AG04449 (cell line): ENCODE measurements at regions not wholly inside any gene's neighbourhood (a gene's known extent, or its start where the extent isn't known, plus 50 kb on each side); places are given as distances from the start of the nearest gene placed in this dataset.

Source experiments
- CTCF ChIA-PET: fragments of 350-600 bp; formaldehyde crosslinking; extraction: SDS; loops from one replicate; lab custom pipeline; 2021; ENCODE audit warnings: antibody characterized with exemption; lab: Yijun Ruan, JAX
- POLR2A ChIA-PET: fragments of 400-600, 350-600 bp; formaldehyde crosslinking; extraction: SDS; loops from one replicate; lab custom pipeline; 2020; ENCODE audit warnings: antibody characterized with exemption, inconsistent platforms; lab: Yijun Ruan, JAX
- DNase-seq: peaks from one replicate; pipeline ENCODE4 v3.0.0-alpha.2; 2010; ENCODE audit warnings: low read depth, low spot score
- H3K4me3 ChIP-seq: 2 replicates; pipeline ENCODE4 v1.5.1; 2011; ENCODE audit warnings: low read depth, mild to moderate bottlenecking, control low read depth, low read length
- TF ChIP-seq, protein P1 (sequence below): IDR thresholded peaks from one replicate; pipeline ENCODE4 v1.5.1; 2011; ENCODE audit warnings: mild to moderate bottlenecking, moderate library complexity, low read length, control low read depth, inconsistent platforms; ENCODE audit not compliant: insufficient read depth; ENCODE audit errors: missing control alignments

DNA sequence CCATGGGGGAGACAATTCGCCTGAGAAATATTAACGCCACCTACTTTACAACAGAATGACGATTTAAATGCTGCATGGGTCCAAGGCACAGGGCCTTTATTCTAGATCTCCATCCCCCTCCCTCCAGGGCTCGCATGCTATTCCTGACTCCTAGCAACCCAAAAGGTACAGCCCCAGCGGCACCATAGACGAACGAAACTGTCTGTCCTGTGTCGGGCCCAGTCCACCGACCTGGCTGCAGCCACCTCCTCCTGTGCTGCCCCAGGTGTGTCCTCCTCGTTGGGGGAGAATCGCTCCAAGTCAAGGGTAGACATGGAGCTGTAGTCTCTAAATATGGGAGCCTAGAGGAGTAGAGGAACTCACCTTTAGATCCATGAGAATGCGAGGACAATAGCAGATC lies 196.5 kb downstream of the TOMM20 start:
- no peak for DNase-seq
- H3K4me3 ChIP-seq, result no peak overlapping the region
- ChIA-PET POLR2A (no interaction called here), CTCF (interaction anchor here (1.1 to 1.5 kb wide), 4 partner anchors 11 to 320 kb away, joined by 3 to 7 read pairs (median 4); no protein-coding TSS in a partner anchor)
- TF ChIP-seq, protein P1, sequence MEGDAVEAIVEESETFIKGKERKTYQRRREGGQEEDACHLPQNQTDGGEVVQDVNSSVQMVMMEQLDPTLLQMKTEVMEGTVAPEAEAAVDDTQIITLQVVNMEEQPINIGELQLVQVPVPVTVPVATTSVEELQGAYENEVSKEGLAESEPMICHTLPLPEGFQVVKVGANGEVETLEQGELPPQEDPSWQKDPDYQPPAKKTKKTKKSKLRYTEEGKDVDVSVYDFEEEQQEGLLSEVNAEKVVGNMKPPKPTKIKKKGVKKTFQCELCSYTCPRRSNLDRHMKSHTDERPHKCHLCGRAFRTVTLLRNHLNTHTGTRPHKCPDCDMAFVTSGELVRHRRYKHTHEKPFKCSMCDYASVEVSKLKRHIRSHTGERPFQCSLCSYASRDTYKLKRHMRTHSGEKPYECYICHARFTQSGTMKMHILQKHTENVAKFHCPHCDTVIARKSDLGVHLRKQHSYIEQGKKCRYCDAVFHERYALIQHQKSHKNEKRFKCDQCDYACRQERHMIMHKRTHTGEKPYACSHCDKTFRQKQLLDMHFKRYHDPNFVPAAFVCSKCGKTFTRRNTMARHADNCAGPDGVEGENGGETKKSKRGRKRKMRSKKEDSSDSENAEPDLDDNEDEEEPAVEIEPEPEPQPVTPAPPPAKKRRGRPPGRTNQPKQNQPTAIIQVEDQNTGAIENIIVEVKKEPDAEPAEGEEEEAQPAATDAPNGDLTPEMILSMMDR, result no peak

DNA sequence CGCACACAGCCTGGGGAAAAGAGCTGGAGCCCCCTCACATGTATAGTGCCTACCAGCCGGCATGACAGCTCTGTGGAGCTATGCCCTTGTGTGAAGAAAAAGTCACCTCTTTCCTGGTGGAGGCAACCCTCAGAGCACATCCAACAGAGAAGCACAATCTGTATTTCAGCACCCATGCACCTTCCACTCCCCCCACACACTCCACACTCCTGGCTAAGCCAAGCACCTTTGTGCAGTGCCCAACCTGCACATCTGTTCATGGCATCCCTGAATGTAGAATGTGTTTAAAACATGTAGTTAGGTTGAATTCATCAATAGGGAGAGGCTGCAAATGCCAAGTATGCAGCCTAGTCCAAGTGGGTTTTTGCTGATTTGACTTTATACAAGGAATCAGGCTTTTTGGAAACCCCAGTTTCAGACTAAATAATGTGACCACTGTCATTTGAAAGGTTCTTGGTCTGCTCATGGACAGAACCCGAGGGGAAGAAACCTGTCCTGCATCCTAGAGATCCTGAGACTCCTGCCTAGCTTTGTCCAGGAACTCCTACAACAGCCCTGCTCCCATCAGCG lies 197.1 kb downstream of the TOMM20 start:
- H3K4me3 ChIP-seq, result no peak overlapping the region
- ChIA-PET CTCF (interaction anchor here (1.4 to 1.5 kb wide), 3 partner anchors 10 to 320 kb away, joined by 3 to 5 read pairs (median 3); no protein-coding TSS in a partner anchor), POLR2A (no interaction called here)
- DNase-seq, result no peak
- TF ChIP-seq, protein P1, result no peak

DNA sequence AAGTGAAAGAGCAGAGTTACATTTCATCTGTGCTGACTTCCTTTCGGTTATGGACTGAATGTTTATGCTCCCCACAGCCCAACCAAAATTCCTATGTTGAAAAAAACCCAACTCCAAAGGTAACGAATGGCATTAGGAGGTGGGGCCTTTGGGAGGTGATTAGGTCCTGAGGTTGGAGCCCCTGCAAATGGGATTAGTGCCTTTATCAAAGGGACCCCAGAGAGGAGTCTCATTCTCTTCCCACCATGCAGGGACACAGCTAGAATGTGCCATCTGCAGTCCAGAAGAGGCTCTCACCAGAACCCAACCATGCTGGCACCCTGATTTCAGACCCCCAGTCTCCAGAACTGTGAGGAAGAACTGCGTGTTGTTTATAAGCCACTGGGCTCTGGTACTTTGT lies 199.3 kb downstream of the TOMM20 start:
- no peak overlapping the region for H3K4me3 ChIP-seq
- ChIA-PET CTCF (interaction anchor here (1.3 to 1.5 kb wide), 2 partner anchors 155 to 164 kb away, joined by 3 to 8 read pairs; no protein-coding TSS in a partner anchor), POLR2A (no interaction called here)
- TF ChIP-seq, protein P1, result no peak
- DNase-seq, result no peak

DNA sequence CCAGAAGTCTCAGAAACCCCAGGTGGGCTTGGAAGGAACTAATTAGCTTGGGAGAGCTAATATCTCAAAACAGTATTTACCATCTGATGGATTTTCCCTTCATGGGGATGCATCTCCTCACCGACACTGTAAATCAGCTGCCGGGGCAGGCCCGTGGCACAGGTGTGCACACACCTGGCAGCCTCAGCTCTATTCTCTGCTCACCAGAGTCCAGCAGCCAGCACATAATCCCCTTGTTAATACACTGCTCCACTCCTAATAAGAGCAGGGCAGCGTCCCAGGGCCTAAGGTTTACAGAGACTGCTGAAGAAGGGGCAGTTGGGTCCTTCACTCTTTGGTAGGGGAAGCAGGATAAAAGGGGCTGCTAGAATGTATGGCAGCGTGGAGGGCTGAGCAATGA lies 200.0 kb downstream of the TOMM20 start:
- POLR2A ChIA-PET, result interaction anchor here (0.8 kb wide), 1 partner anchor 74 kb away, joined by 3 read pairs; no protein-coding TSS in a partner anchor
- CTCF ChIA-PET, result interaction anchor here (0.8 to 1.2 kb wide), 2 partner anchors 28 to 312 kb away, joined by 3 read pairs; no protein-coding TSS in a partner anchor
- no peak overlapping the region for H3K4me3 ChIP-seq
- TF ChIP-seq, protein P1, result no peak
- no peak for DNase-seq

DNA sequence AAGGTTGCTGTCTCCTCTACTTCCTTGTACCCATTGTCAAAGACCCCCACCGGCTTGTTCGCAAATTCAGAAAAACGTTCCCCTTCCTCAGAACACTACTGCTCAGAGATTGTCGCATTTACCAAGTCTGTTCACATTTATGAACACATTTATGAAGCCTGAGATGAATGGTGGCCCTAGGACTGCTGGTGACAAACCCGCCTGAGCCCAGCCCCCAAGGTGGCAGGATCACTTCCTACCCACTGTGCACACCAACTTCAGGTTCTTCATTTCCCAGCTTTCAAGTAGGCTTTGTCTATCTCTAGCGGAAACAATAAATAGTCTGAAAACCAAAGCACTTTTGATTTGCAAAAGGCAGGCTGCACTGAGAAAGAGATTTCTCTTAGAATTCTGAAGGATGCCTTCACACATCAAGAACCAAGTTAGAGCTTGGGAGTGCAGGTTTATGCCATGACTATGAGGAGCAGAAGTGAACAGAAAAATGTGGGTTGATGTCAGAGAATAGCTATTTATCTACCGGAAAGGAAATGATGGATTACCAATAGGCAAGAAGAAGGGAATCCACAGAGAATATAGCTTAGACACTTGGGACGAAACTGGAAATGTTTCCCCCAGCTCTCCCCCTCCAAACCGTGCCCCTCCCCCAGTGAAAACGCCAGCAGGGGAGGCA lies 200.5 kb downstream of the TOMM20 start:
- TF ChIP-seq, protein P1, result no peak
- no peak for DNase-seq
- ChIA-PET POLR2A (interaction anchor here (0.8 kb wide), 1 partner anchor 73 kb away, joined by 3 read pairs; no protein-coding TSS in a partner anchor), CTCF (interaction anchor here (0.8 to 1.2 kb wide), 2 partner anchors 29 to 311 kb away, joined by 3 read pairs; no protein-coding TSS in a partner anchor)
- no peak overlapping the region for H3K4me3 ChIP-seq

DNA sequence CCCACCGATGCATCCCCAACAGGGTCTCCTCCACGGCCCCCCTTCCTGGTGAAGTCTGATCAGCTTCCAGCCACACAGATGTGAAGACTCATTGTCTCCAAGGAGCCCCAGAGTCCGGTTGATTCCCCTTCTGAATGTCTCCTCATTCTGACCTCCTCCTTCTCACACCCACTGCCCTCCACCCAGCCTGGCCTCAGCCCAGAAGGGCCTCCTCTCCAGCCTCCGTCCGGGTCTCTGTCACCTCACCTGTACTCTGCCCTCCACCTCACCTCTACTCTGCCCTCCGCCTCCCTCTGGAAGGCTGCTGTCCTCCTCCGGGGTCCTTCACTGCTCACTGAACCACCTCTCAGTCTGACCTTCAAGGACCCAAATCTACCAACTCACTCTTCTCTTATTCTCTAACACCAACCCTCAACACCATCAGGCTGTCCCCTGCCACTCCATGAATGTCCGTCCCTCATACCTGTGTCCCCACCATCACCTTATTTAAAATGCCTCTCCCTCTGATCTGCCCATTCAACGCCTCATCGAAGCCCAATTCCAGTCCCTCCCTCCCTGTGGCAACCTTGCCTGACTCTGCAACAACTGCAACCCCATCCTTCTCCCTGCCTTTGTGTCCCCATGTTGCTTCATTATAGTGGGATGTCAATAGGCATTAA lies 201.2 kb downstream of the TOMM20 start:
- ChIA-PET POLR2A (no interaction called here), CTCF (interaction anchor here (1.2 kb wide), 1 partner anchor 311 kb away, joined by 3 read pairs; no protein-coding TSS in a partner anchor)
- DNase-seq, result no peak
- no peak overlapping the region for H3K4me3 ChIP-seq
- TF ChIP-seq, protein P1, result no peak
